ENCODE measurements at regions not wholly inside any gene's neighbourhood (a gene's known extent, or its start where the extent isn't known, plus 50 kb on each side); places are given as distances from the start of the nearest gene placed in this dataset.

DNA sequence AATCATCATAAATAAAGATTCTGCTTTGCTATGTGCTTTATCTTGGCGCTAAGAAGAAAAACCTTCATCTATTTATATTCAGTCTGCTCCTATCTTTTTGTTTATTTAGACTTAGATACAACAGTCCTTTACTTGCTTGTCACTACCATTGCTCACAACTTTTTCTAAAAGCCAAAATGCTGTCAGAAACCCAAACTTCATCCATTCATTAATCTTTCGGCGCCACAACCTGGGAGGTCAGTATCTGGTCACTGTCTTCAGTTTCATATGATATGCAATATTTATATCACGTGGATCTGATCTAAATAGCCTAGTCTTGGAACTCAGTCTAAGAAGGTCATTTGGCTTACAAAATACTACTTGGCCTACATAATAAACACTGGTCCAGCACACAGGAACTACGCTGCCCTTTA is 159.3 kb upstream of the TARS1 start:
- no peak for TF ChIP-seq CREB1 (IDR thresholded peaks at IDR 0.05; ENCODE audit: low read depth)

DNA sequence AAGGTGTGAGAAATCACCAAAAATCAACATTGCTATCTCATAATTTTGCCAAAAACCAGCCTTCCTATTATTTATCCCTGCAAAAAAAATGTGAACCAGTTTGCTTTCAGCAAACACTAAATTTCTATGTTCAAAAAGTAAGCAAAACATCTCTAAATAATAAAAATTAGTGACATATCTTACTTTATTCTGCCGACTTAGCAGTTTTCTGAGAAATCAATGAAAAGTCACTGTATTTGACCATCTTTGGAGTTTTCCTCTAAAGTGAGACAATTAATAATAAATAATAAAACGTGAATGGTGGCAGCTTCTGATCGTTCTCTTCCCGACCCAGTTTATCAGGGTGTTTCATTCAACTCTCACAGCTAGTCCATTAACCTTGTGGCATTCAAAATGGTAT is 158.6 kb upstream of the TARS1 start:
- TF ChIP-seq EGR1 (IDR thresholded peaks at IDR 0.05), result no peak
- TF ChIP-seq, protein P1, sequence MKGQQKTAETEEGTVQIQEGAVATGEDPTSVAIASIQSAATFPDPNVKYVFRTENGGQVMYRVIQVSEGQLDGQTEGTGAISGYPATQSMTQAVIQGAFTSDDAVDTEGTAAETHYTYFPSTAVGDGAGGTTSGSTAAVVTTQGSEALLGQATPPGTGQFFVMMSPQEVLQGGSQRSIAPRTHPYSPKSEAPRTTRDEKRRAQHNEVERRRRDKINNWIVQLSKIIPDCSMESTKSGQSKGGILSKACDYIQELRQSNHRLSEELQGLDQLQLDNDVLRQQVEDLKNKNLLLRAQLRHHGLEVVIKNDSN (IDR thresholded peaks at IDR 0.05), result no peak
- TF ChIP-seq TCF12 (IDR thresholded peaks at IDR 0.05; ENCODE audit: low read depth), result no peak
- TF ChIP-seq, protein P2, sequence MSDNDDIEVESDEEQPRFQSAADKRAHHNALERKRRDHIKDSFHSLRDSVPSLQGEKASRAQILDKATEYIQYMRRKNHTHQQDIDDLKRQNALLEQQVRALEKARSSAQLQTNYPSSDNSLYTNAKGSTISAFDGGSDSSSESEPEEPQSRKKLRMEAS (IDR thresholded peaks at IDR 0.05), result no peak
- no peak for TF ChIP-seq YY1 (IDR thresholded peaks at IDR 0.05; ENCODE audit: low read depth)
- no peak for TF ChIP-seq FOXM1 (IDR thresholded peaks at IDR 0.05; ENCODE audit: borderline replicate concordance, low read depth)
- TF ChIP-seq CREB1 (IDR thresholded peaks at IDR 0.05; ENCODE audit: low read depth), result no peak
- TF ChIP-seq ZBTB7A (IDR thresholded peaks at IDR 0.05; ENCODE audit: low read depth), result no peak
- TF ChIP-seq RAD21 (IDR thresholded peaks at IDR 0.05; ENCODE audit: low read depth), result no peak
- no peak for TF ChIP-seq TAF1 (IDR thresholded peaks at IDR 0.05; ENCODE audit: low read depth)
- no peak for TF ChIP-seq NFIC (IDR thresholded peaks at IDR 0.05)
- no peak for TF ChIP-seq TEAD4 (IDR thresholded peaks at IDR 0.05)
- no peak for TF ChIP-seq EP300 (IDR thresholded peaks at IDR 0.05; ENCODE audit: borderline replicate concordance)
- TF ChIP-seq CEBPB (IDR thresholded peaks at IDR 0.05), result no peak
- TF ChIP-seq, protein P3, sequence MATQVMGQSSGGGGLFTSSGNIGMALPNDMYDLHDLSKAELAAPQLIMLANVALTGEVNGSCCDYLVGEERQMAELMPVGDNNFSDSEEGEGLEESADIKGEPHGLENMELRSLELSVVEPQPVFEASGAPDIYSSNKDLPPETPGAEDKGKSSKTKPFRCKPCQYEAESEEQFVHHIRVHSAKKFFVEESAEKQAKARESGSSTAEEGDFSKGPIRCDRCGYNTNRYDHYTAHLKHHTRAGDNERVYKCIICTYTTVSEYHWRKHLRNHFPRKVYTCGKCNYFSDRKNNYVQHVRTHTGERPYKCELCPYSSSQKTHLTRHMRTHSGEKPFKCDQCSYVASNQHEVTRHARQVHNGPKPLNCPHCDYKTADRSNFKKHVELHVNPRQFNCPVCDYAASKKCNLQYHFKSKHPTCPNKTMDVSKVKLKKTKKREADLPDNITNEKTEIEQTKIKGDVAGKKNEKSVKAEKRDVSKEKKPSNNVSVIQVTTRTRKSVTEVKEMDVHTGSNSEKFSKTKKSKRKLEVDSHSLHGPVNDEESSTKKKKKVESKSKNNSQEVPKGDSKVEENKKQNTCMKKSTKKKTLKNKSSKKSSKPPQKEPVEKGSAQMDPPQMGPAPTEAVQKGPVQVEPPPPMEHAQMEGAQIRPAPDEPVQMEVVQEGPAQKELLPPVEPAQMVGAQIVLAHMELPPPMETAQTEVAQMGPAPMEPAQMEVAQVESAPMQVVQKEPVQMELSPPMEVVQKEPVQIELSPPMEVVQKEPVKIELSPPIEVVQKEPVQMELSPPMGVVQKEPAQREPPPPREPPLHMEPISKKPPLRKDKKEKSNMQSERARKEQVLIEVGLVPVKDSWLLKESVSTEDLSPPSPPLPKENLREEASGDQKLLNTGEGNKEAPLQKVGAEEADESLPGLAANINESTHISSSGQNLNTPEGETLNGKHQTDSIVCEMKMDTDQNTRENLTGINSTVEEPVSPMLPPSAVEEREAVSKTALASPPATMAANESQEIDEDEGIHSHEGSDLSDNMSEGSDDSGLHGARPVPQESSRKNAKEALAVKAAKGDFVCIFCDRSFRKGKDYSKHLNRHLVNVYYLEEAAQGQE (IDR thresholded peaks at IDR 0.05; ENCODE audit: low read depth), result no peak

DNA sequence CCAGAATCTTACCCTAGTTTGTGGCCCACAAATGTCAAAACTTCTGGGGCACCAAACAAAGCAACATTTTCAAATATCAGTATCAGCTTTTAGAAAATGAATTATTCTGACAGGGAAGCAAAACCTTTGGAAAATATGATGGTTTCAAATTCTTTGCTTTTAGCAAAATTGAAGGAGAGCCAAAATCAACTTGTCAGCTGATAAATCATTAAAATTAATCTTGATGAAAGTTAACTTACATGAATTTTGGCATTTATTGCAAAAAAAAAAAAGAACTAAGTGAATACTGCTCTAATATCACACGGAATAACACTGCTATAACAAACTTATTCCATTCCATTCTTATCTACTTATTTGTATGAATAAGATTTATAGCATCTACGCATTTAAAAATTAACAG is 158.1 kb upstream of the TARS1 start:
- no peak for TF ChIP-seq EP300 (IDR thresholded peaks at IDR 0.05; ENCODE audit: borderline replicate concordance)
- no peak for TF ChIP-seq ZBTB7A (IDR thresholded peaks at IDR 0.05; ENCODE audit: low read depth)
- TF ChIP-seq, protein P1 (IDR thresholded peaks at IDR 0.05), result no peak
- no peak for TF ChIP-seq TCF12 (IDR thresholded peaks at IDR 0.05; ENCODE audit: low read depth)
- no peak; the same call in 1 of the 2 replicates for TF ChIP-seq NFIC (IDR thresholded peaks at IDR 0.05)

DNA sequence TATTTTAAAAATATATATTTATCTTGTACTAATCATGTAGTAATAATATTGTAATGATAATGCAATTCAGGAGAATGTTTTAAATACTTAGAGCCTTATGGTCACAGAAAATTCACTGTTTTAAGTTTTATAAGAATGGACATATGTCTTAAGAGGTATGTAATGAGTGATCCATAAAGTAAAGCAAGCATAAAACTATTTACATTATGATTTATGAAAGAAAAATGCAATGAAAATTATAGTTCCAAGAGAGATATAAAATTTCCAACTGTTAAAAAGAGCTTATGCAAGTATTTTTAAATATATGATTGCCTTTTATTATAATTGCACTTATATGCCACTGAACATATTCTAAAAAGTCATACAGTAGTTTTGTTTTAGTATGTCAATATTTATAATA is 157.5 kb upstream of the TARS1 start:
- TF ChIP-seq, protein P2 (IDR thresholded peaks at IDR 0.05), result no peak
- no peak for TF ChIP-seq CEBPB (IDR thresholded peaks at IDR 0.05)
- no peak for TF ChIP-seq YY1 (IDR thresholded peaks at IDR 0.05; ENCODE audit: low read depth)
- no peak for TF ChIP-seq FOXM1 (IDR thresholded peaks at IDR 0.05; ENCODE audit: borderline replicate concordance, low read depth)
- TF ChIP-seq NFIC (IDR thresholded peaks at IDR 0.05), result no peak
- TF ChIP-seq TCF12 (IDR thresholded peaks at IDR 0.05; ENCODE audit: low read depth), result no peak
- no peak for TF ChIP-seq EP300 (IDR thresholded peaks at IDR 0.05; ENCODE audit: borderline replicate concordance)
- TF ChIP-seq EGR1 (IDR thresholded peaks at IDR 0.05), result no peak
- TF ChIP-seq ZBTB7A (IDR thresholded peaks at IDR 0.05; ENCODE audit: low read depth), result no peak
- TF ChIP-seq, protein P3 (IDR thresholded peaks at IDR 0.05; ENCODE audit: low read depth), result no peak
- no peak for TF ChIP-seq TEAD4 (IDR thresholded peaks at IDR 0.05)
- TF ChIP-seq, protein P1 (IDR thresholded peaks at IDR 0.05), result no peak

DNA sequence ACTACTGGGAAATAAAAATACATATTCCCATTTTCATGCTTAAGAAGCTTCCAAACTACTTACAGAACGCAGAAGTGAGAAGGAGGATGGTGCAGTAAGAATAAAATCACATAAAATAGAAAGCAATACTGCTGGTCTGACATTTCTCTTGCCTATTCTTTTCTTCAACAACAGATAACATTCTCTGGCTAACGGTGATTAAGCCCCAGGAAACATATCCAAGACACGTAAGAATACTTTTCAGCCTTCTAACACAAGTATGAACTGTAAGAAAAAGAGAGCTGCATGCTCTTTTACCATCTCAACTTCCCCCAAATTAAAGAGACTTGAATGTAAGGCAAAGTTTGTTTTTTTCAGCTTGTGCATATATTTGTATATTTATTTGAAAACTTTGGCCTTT is 156.1 kb upstream of the TARS1 start:
- TF ChIP-seq TAF1 (IDR thresholded peaks at IDR 0.05; ENCODE audit: low read depth) (no peak), EGR1 (IDR thresholded peaks at IDR 0.05) (no peak)

DNA sequence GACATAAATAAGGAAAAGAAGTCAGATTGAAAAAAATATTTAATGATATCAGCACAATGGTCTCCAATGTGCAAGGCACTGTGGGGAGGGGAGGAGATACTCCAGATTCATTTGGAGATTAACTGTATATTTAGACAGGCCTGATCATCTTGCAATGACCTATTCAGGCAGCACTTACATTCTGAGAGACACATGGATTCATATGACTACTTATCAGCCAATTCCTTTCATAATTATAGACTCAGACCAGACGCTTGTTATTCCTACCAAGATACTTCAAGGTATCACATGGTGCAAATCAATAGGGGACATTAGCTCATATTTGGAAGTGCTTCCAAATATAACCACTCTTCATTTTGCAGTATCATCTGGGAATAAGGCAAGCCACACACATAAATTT is 153.5 kb upstream of the TARS1 start:
- no peak for TF ChIP-seq TCF12 (IDR thresholded peaks at IDR 0.05; ENCODE audit: low read depth)
- TF ChIP-seq, protein P2 (IDR thresholded peaks at IDR 0.05), result no peak
- TF ChIP-seq NFIC (IDR thresholded peaks at IDR 0.05), result no peak
- TF ChIP-seq YY1 (IDR thresholded peaks at IDR 0.05; ENCODE audit: low read depth), result no peak
- no peak for TF ChIP-seq TAF1 (IDR thresholded peaks at IDR 0.05; ENCODE audit: low read depth)
